GM19023 (cell line): ENCODE measurements at regions not wholly inside any gene's neighbourhood (a gene's known extent, or its start where the extent isn't known, plus 50 kb on each side); places are given as distances from the start of the nearest gene placed in this dataset.

Source experiments
- ATAC-seq: cut with Tn5 transposase; IDR thresholded peaks from one replicate; pipeline ENCODE4 v1.9.1; 2021; ENCODE audit warnings: mild to moderate bottlenecking, moderate library complexity; ENCODE audit not compliant: unreplicated experiment

- ATAC-seq: no peak
Measured at GRCh38 chr6:9957215-9957759, 457.6 kb downstream of the TFAP2A start.

GRCh38 chr6:9948678-9949077, 466.2 kb downstream of the TFAP2A start:
- no peak for ATAC-seq

GRCh38 chr6:9943986-9944385, 470.9 kb downstream of the TFAP2A start:
- ATAC-seq: no peak

- no peak for ATAC-seq
Measured at GRCh38 chr6:9943026-9943425, 471.8 kb downstream of the TFAP2A start.

GRCh38 chr6:9942131-9942530, 472.7 kb downstream of the TFAP2A start:
- no peak for ATAC-seq

- no peak for ATAC-seq
Measured at GRCh38 chr6:9938801-9939200, 476.1 kb downstream of the TFAP2A start.

- ATAC-seq: no peak
Measured at GRCh38 chr6:9937031-9937763, 477.7 kb downstream of the TFAP2A start.

GRCh38 chr6:9936551-9936950, 478.3 kb downstream of the TFAP2A start:
- ATAC-seq: no peak

GRCh38 chr6:9933677-9934076, 481.2 kb downstream of the TFAP2A start:
- ATAC-seq: no peak

GRCh38 chr6:9927275-9927674, 487.6 kb downstream of the TFAP2A start:
- ATAC-seq: no peak

GRCh38 chr6:9924971-9925370, 489.9 kb downstream of the TFAP2A start:
- no peak for ATAC-seq

GRCh38 chr6:9921366-9921765, 493.5 kb downstream of the TFAP2A start:
- no peak for ATAC-seq

- no peak for ATAC-seq
Measured at GRCh38 chr6:9914951-9915350, 499.9 kb downstream of the TFAP2A start.

- no peak for ATAC-seq
Measured at GRCh38 chr6:9901376-9901775, 513.5 kb downstream of the TFAP2A start.

GRCh38 chr6:9896806-9897205, 518.1 kb downstream of the TFAP2A start:
- no peak for ATAC-seq

- ATAC-seq: no peak
Measured at GRCh38 chr6:9890893-9891292, 524.0 kb downstream of the TFAP2A start.

- ATAC-seq: no peak
Measured at GRCh38 chr6:9890469-9890868, 524.4 kb downstream of the TFAP2A start.

- no peak for ATAC-seq
Measured at GRCh38 chr6:9878535-9878934, 536.3 kb downstream of the TFAP2A start.

- no peak for ATAC-seq
Measured at GRCh38 chr6:9875605-9876353, 539.1 kb downstream of the TFAP2A start.

GRCh38 chr6:9862603-9863167, 552.2 kb downstream of the TFAP2A start:
- ATAC-seq: no peak

GRCh38 chr6:9851541-9852380, 563.1 kb downstream of the TFAP2A start:
- no peak for ATAC-seq
